GM18951 (cell line): ENCODE measurements at regions not wholly inside any gene's neighbourhood (a gene's known extent, or its start where the extent isn't known, plus 50 kb on each side); places are given as distances from the start of the nearest gene placed in this dataset.

ENCODE experiments used
- POLR2A ChIP-seq: IDR thresholded peaks from 4 replicates; pipeline ENCODE4 v1.6.1; 2011; ENCODE audit warnings: mild to moderate bottlenecking; ENCODE audit not compliant: insufficient read length, insufficient read depth; ENCODE audit errors: extremely low read depth
- in situ Hi-C: fragments of 300-500 bp; cut with MboI; formaldehyde crosslinking; loops from one replicate; pipeline ENCODE4 v1.12.0; 2022; ENCODE audit warnings: low sequenced_read_pairs, mixed read lengths, inconsistent platforms; ENCODE audit not compliant: unreplicated experiment

- in situ Hi-C loops: no loop called here
- no peak for TF ChIP-seq POLR2A
Measured at GRCh38 chr9:107667231-107668070, 177.9 kb upstream of the KLF4 start.

DNA sequence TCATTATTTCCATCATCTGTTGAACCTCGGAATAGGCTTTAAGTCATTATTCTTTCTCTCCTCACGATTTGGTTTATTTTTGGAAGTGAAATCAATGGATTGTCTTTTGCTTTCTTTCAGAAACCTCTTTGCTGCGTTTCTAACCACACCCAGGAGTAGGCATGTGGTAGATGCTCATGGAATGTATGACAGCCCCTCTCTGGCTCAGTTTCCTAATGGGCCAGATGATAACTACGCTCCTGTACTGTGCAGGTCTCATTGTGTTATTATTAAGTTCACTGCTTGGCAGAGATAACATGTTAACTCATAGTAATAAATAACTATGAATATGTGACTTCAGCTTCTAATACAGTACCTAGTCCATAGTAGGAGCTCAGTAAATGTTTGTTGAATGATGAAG lies 175.5 kb upstream of the KLF4 start:
- in situ Hi-C loops: no loop called here
- no peak for TF ChIP-seq POLR2A

DNA sequence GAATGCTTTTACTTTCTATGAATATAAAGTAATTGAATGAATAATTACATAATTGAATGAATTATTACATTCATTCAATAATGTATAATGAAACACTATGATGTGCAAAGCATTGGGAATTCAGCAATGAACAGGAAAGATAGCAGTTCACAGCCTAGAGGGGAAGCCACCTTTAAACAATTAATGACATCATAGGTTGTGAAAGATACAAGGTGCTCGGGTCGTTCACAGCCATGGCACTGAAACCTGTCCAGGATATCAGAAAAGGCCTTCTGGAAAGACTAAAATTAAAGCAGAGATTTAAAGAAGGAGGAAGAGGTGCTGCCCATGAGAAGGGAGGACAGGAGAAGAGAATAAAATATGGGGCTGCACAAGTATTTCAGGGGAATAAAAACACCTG lies 171.4 kb upstream of the KLF4 start:
- in situ Hi-C loops: no loop called here
- TF ChIP-seq POLR2A: no peak

GRCh38 chr9:107653263-107653821 lies 163.8 kb upstream of the KLF4 start:
- no peak for TF ChIP-seq POLR2A
- in situ Hi-C loops: no loop called here

GRCh38 chr9:107650995-107651394 lies 161.4 kb upstream of the KLF4 start:
- no peak for TF ChIP-seq POLR2A
- in situ Hi-C loops: no loop called here

- TF ChIP-seq POLR2A: no peak
- in situ Hi-C loops: no loop called here
Measured at GRCh38 chr9:107650321-107650720, 160.8 kb upstream of the KLF4 start.

- in situ Hi-C loops: no loop called here
- TF ChIP-seq POLR2A: no peak
Measured at GRCh38 chr9:107648153-107648715, 158.7 kb upstream of the KLF4 start.

GRCh38 chr9:107647611-107648010 lies 158.0 kb upstream of the KLF4 start:
- TF ChIP-seq POLR2A: no peak
- in situ Hi-C loops: no loop called here

- in situ Hi-C loops: no loop called here
- no peak for TF ChIP-seq POLR2A
Measured at GRCh38 chr9:107647141-107647540, 157.6 kb upstream of the KLF4 start.

- no peak for TF ChIP-seq POLR2A
- in situ Hi-C loops: no loop called here
Measured at GRCh38 chr9:107645464-107645833, 155.9 kb upstream of the KLF4 start.

- no peak for TF ChIP-seq POLR2A
- in situ Hi-C loops: no loop called here
Measured at GRCh38 chr9:107644733-107645463, 155.3 kb upstream of the KLF4 start.

DNA sequence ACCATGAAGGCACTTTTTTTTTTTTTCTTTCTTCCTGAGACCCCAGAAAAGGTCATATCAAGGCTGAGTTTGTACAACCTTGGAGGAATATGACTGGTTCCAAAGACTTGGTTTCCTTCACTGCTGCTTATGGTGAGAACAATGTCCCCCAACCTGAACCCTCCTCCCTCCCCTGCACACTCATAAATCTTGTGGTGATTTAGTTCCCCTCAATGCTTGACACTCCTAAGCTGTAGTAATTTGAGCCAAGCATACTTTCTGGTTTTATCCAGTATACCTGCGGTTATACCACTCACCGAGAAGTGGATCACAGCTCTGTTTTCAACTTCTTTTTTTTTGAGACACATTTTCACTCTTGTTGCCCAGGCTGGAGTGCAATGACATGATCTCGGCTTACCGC lies 149.9 kb upstream of the KLF4 start:
- in situ Hi-C loops: no loop called here
- no peak for TF ChIP-seq POLR2A

DNA sequence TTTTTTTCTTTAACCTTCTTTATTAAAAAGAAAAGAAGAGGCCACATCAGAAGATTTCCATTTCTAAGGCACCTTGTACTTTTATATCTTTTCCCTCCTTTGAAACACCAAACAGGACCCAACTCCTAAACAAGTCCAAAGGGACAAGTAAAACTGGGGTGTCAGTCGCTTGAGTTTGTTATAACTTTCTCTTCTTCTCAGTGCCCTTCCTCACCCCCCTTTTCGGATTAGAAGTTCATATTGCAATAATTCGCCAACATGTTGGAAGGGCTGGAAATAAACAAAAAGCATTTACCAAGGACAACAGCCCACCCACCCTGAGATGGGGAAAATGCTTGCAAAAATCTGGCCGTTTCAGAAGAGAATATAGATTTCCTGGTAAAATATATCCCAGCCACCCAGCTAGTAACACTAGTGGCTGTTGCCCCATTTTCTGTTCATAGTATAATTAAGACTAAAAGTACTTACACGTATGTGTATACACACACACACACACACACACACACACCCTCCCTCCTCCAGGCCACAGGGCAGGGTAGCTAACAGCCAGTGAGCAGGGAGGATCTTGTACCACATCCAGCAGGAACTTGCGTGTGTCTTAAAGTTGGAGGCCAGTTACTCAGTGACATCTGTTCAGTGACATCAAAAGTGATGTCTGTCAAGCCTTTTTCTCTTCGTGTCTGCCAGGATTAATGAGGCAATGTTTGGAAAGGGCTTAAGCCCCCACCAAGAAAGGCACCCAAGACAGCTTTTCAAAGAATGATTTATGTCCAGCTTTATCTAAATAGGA lies 149.1 kb upstream of the KLF4 start:
- in situ Hi-C loops: no loop called here
- TF ChIP-seq POLR2A: no peak
